ENCODE measurements at regions not wholly inside any gene's neighbourhood (a gene's known extent, or its start where the extent isn't known, plus 50 kb on each side); places are given as distances from the start of the nearest gene placed in this dataset.
"Not testable (repeated sequence)": the region's sequence is repeated elsewhere in the genome, so short reads cannot be mapped to it uniquely, and the experiment has no call there.

GRCh38 chr9:75274781-75275180 is 186.5 kb downstream of the OSTF1 start:
- intact Hi-C loops (cut with micrococcal nuclease) = no loop called here

GRCh38 chr9:75282047-75282446 is 193.7 kb downstream of the OSTF1 start:
- intact Hi-C loops (cut with micrococcal nuclease) = no loop called here

GRCh38 chr9:75289332-75289731 is 201.0 kb downstream of the OSTF1 start:
- intact Hi-C loops (cut with micrococcal nuclease) = no loop called here

GRCh38 chr9:75299324-75299723 is 211.0 kb downstream of the OSTF1 start:
- intact Hi-C loops (cut with micrococcal nuclease) = no loop called here

- intact Hi-C loops (cut with micrococcal nuclease) = no loop called here
Observed at GRCh38 chr9:75333624-75334023, 245.3 kb downstream of the OSTF1 start.

GRCh38 chr9:75358846-75359245 is 270.5 kb downstream of the OSTF1 start:
- intact Hi-C loops (cut with micrococcal nuclease) = no loop called here

GRCh38 chr9:75359638-75360037 is 271.3 kb downstream of the OSTF1 start:
- intact Hi-C loops (cut with micrococcal nuclease) = no loop called here

GRCh38 chr9:75360252-75360651 is 271.9 kb downstream of the OSTF1 start:
- intact Hi-C loops (cut with micrococcal nuclease) = no loop called here

GRCh38 chr9:75362446-75362845 is 274.1 kb downstream of the OSTF1 start:
- intact Hi-C loops (cut with micrococcal nuclease) = not testable (repeated sequence)

- intact Hi-C loops (cut with micrococcal nuclease) = no loop called here
Observed at GRCh38 chr9:75365196-75365595, 276.9 kb downstream of the OSTF1 start.

GRCh38 chr9:75369989-75370388 is 281.7 kb downstream of the OSTF1 start:
- intact Hi-C loops (cut with micrococcal nuclease) = no loop called here

GRCh38 chr9:75372499-75373268 is 284.4 kb downstream of the OSTF1 start:
- intact Hi-C loops (cut with micrococcal nuclease) = no loop called here

- intact Hi-C loops (cut with micrococcal nuclease) = no loop called here
Observed at GRCh38 chr9:75376680-75377254, 288.5 kb downstream of the OSTF1 start.

- intact Hi-C loops (cut with micrococcal nuclease) = no loop called here
Observed at GRCh38 chr9:75378036-75378435, 289.7 kb downstream of the OSTF1 start.

- intact Hi-C loops (cut with micrococcal nuclease) = no loop called here
Observed at GRCh38 chr9:75378926-75379325, 290.6 kb downstream of the OSTF1 start.

- intact Hi-C loops (cut with micrococcal nuclease) = no loop called here
Observed at GRCh38 chr9:75382126-75382525, 293.8 kb downstream of the OSTF1 start.

- intact Hi-C loops (cut with micrococcal nuclease) = not testable (repeated sequence)
Observed at GRCh38 chr9:75383420-75384034, 295.2 kb downstream of the OSTF1 start.

- intact Hi-C loops (cut with micrococcal nuclease) = no loop called here
Observed at GRCh38 chr9:75385236-75385635, 296.9 kb downstream of the OSTF1 start.

GRCh38 chr9:75389101-75389500 is 300.8 kb downstream of the OSTF1 start:
- intact Hi-C loops (cut with micrococcal nuclease) = no loop called here

- intact Hi-C loops (cut with micrococcal nuclease) = no loop called here
Observed at GRCh38 chr9:75390951-75391350, 302.6 kb downstream of the OSTF1 start.

- intact Hi-C loops (cut with micrococcal nuclease) = no loop called here
Observed at GRCh38 chr9:75391497-75391896, 303.2 kb downstream of the OSTF1 start.

- intact Hi-C loops (cut with micrococcal nuclease) = no loop called here
Observed at GRCh38 chr9:75395336-75395735, 307.0 kb downstream of the OSTF1 start.

GRCh38 chr9:75397836-75398235 is 309.5 kb downstream of the OSTF1 start:
- intact Hi-C loops (cut with micrococcal nuclease) = no loop called here

Measured in T-helper 1 cell treated with Interleukin-12 subunit alpha and Interleukin-12 subunit beta and Interleukin-4 antibody, amounts not matched to agents 30 ng/mL and 1 ng/mL, for 36 hours (primary cell).